H9 (cell line): ENCODE measurements at regions not wholly inside any gene's neighbourhood (a gene's known extent, or its start where the extent isn't known, plus 50 kb on each side); places are given as distances from the start of the nearest gene placed in this dataset.

Experiments used
- DNase-seq: peaks from one replicate; pipeline ENCODE4 v3.0.0-alpha.2; 2017
- H2AFZ ChIP-seq: one replicate; pipeline ENCODE4 v1.6.1; 2013; ENCODE audit warnings: mild to moderate bottlenecking, low read length, control low read depth, moderate library complexity
- H2AK5ac ChIP-seq: 2 replicates; pipeline ENCODE4 v1.6.1; 2013; ENCODE audit warnings: low read length, control low read depth, mixed read lengths; ENCODE audit not compliant: insufficient read length
- H2BK120ac ChIP-seq: one replicate; pipeline ENCODE4 v1.6.1; 2013; ENCODE audit warnings: low read depth, mild to moderate bottlenecking, low read length, control low read depth, inconsistent platforms; ENCODE audit not compliant: poor library complexity, severe bottlenecking
- H2BK12ac ChIP-seq: 2 replicates; pipeline ENCODE4 v1.6.1; 2013; ENCODE audit warnings: low read length, control low read depth, mixed read lengths, low read depth; ENCODE audit not compliant: insufficient read length
- H2BK15ac ChIP-seq: 2 replicates; pipeline ENCODE4 v1.6.1; 2013; ENCODE audit warnings: low read depth, low read length, control low read depth
- H2BK20ac ChIP-seq: one replicate; pipeline ENCODE4 v1.6.1; 2013; ENCODE audit warnings: low read depth, mild to moderate bottlenecking, low read length, control low read depth, inconsistent platforms; ENCODE audit not compliant: poor library complexity, severe bottlenecking
- H2BK5ac ChIP-seq: 2 replicates; pipeline ENCODE4 v1.6.1; 2013; ENCODE audit warnings: low read length, control low read depth, mixed read lengths; ENCODE audit not compliant: insufficient read length
- H3K14ac ChIP-seq: 2 replicates; pipeline ENCODE4 v1.6.1; 2013; ENCODE audit warnings: low read length, control low read depth; ENCODE audit not compliant: insufficient read depth
- H3K18ac ChIP-seq: 2 replicates; pipeline ENCODE4 v1.6.1; 2013; ENCODE audit warnings: low read depth, mild to moderate bottlenecking, mixed read lengths, low read length, control low read depth; ENCODE audit not compliant: insufficient read length
- H3K23ac ChIP-seq: 2 replicates; pipeline ENCODE4 v1.6.1; 2013; ENCODE audit warnings: low read length, control low read depth, mixed read lengths, low read depth; ENCODE audit not compliant: insufficient read length
- H3K23me2 ChIP-seq: 2 replicates; pipeline ENCODE4 v1.6.1; 2013; ENCODE audit warnings: low read depth, mild to moderate bottlenecking, mixed read lengths, low read length, control low read depth; ENCODE audit not compliant: insufficient read length, poor library complexity, severe bottlenecking
- H3K27ac ChIP-seq: 2 replicates; pipeline ENCODE4 v1.5.1; 2013; ENCODE audit warnings: low read length, control low read depth, mixed read lengths, low read depth; ENCODE audit not compliant: insufficient read length
- H3K27me3 ChIP-seq: 2 replicates; pipeline ENCODE4 v1.6.1; 2013; ENCODE audit warnings: low read length, control low read depth, inconsistent platforms; ENCODE audit not compliant: insufficient read depth
- H3K4ac ChIP-seq: 2 replicates; pipeline ENCODE4 v1.6.1; 2013; ENCODE audit warnings: low read depth, mild to moderate bottlenecking, control low read depth, inconsistent platforms, low read length, moderate library complexity
- H3K4me1 ChIP-seq: 2 replicates; pipeline ENCODE4 v1.6.1; 2013; ENCODE audit warnings: low read length, control low read depth, inconsistent platforms; ENCODE audit not compliant: insufficient read depth
- H3K4me2 ChIP-seq: 2 replicates; pipeline ENCODE4 v1.6.1; 2013; ENCODE audit warnings: low read length, control low read depth, mixed read lengths; ENCODE audit not compliant: insufficient read length, insufficient read depth
- H3K56ac ChIP-seq: 2 replicates; pipeline ENCODE4 v1.6.1; 2013; ENCODE audit warnings: low read depth, mild to moderate bottlenecking, mixed read lengths, low read length, control low read depth; ENCODE audit not compliant: insufficient read length
- H3K79me1 ChIP-seq: 2 replicates; pipeline ENCODE4 v1.6.1; 2013; ENCODE audit warnings: low read depth, mild to moderate bottlenecking, moderate library complexity, low read length, control low read depth, inconsistent platforms; ENCODE audit not compliant: insufficient read depth, poor library complexity, severe bottlenecking
- H3K79me2 ChIP-seq: 2 replicates; pipeline ENCODE4 v1.6.1; 2013; ENCODE audit warnings: low read length, control low read depth, inconsistent platforms; ENCODE audit not compliant: insufficient read depth
- H3K9ac ChIP-seq: 2 replicates; pipeline ENCODE4 v1.6.1; 2013; ENCODE audit warnings: low read length, control low read depth, mixed read lengths; ENCODE audit not compliant: insufficient read length; ENCODE audit errors: extremely low read depth
- H3K9me3 ChIP-seq: one replicate; pipeline ENCODE4 v1.6.1; 2013; ENCODE audit warnings: low read depth, low read length, inconsistent platforms; ENCODE audit not compliant: control insufficient read depth
- H3T11ph ChIP-seq: one replicate; pipeline ENCODE4 v1.6.1; 2013; ENCODE audit warnings: mild to moderate bottlenecking, low read length, control low read depth, inconsistent platforms
- H4K20me1 ChIP-seq: one replicate; pipeline ENCODE4 v1.6.1; 2013; ENCODE audit not compliant: control insufficient read depth, insufficient read length, insufficient read depth
- H4K5ac ChIP-seq: 2 replicates; pipeline ENCODE4 v1.6.1; 2013; ENCODE audit warnings: low read depth, mild to moderate bottlenecking, mixed read lengths, low read length, control low read depth; ENCODE audit not compliant: insufficient read length
- H4K8ac ChIP-seq: replicated peaks from 2 replicates; pipeline ENCODE4 v1.6.1; 2013; ENCODE audit warnings: low read length, control low read depth, mixed read lengths, low read depth; ENCODE audit not compliant: insufficient read length
- H4K91ac ChIP-seq: 2 replicates; pipeline ENCODE4 v1.6.1; 2013; ENCODE audit warnings: low read depth, mild to moderate bottlenecking, moderate library complexity, mixed read lengths, low read length, control low read depth; ENCODE audit not compliant: insufficient read length
- H3K27ac Mint-ChIP-seq, 3 experiments: 2 replicates in 2 of 3; 3 replicates in 1 of 3; pipeline ENCODE4 v1.8.0; 2020 to 2021; ENCODE audit warnings: mixed read lengths in 3 of 3, mild to moderate bottlenecking in 1 of 3, moderate library complexity in 1 of 3
- H3K27me3 Mint-ChIP-seq: 2 replicates; pipeline ENCODE4 v1.8.0; 2021; ENCODE audit warnings: low read depth, mild to moderate bottlenecking, moderate library complexity, mixed read lengths
- H3K36me3 Mint-ChIP-seq, 3 experiments: 2 replicates in 2 of 3; 3 replicates in 1 of 3; pipeline ENCODE4 v1.8.0; 2020 to 2021; ENCODE audit warnings: low read depth in 3 of 3, mixed read lengths in 3 of 3; ENCODE audit not compliant: insufficient read depth in 1 of 3
- H3K4me1 Mint-ChIP-seq, 2 experiments: 2 replicates each; pipeline ENCODE4 v1.8.0; 2020; ENCODE audit warnings: mixed read lengths in 2 of 2
- H3K4me3 Mint-ChIP-seq, 2 experiments: 2 replicates in 1 of 2; 3 replicates in 1 of 2; pipeline ENCODE4 v1.8.0; 2020 to 2021; ENCODE audit warnings: mild to moderate bottlenecking in 2 of 2, mixed read lengths in 2 of 2, moderate library complexity in 1 of 2
- H3K9me3 Mint-ChIP-seq, 2 experiments: 2 replicates in 1 of 2; 3 replicates in 1 of 2; pipeline ENCODE4 v1.8.0; 2020; ENCODE audit warnings: mild to moderate bottlenecking in 2 of 2, mixed read lengths in 2 of 2, moderate library complexity in 1 of 2
- CTCF ChIP-seq: fragments of 200-600 bp; sonication (generic); conservative IDR thresholded peaks from 3 replicates; pipeline ENCODE4 v1.8.0; 2021; ENCODE audit warnings: antibody characterized with exemption, mild to moderate bottlenecking
- whole genome bisulfite sequencing: extraction: QIAGEN DNeasy Blood & Tissue Kit; methylation state at CpG from one replicate; pipeline ENCODE4 v1.1.7; 2013; ENCODE audit warnings: missing lambda C conversion rate, low lambda C conversion rate, mixed read lengths; ENCODE audit not compliant: insufficient read length; ENCODE audit errors: extremely low coverage; 5-methylcytosine and 5-hydroxymethylcytosine counted together

- Histone ChIP-seq H2BK120ac (no peak overlapping the region), H2BK5ac (no peak overlapping the region), H3K27me3 (no peaks in the 10 kb centered on the region), H2AFZ (no peak overlapping the region), H3K14ac (no peak overlapping the region), H4K91ac (no peak overlapping the region), H3T11ph (no peak overlapping the region), H2BK15ac (no peak overlapping the region), H4K5ac (no peak overlapping the region), H3K79me1 (no peaks in the 10 kb centered on the region), H3K4me2 (no peak overlapping the region), H3K56ac (no peak overlapping the region), H2BK20ac (no peak overlapping the region), H3K23me2 (no peaks in the 10 kb centered on the region), H3K4me1 (no peaks in the 10 kb centered on the region), H3K23ac (no peak overlapping the region), H2AK5ac (no peak overlapping the region), H3K4ac (no peak overlapping the region), H3K9ac (no peak overlapping the region), H3K18ac (no peak overlapping the region), H3K79me2 (no peaks in the 10 kb centered on the region), H2BK12ac (no peak overlapping the region), H4K8ac (no peak overlapping the region), H3K27ac (no peak overlapping the region), H4K20me1 (no peaks in the 10 kb centered on the region), H3K9me3 (no peaks in the 10 kb centered on the region)
- no peaks in the 10 kb centered on the region; a peak in 1 of 7 replicates for H3K36me3 Mint-ChIP-seq
- TF ChIP-seq CTCF: no peak
- no peaks in the 10 kb centered on the region for H3K4me1 Mint-ChIP-seq
- DNase-seq: no peak
- peaks cover 0 to 5% of the 10 kb centered on the region in 2 experiments; a peak in 4 of 5 replicates for H3K9me3 Mint-ChIP-seq
- whole genome bisulfite sequencing: no CpG with 5 or more reads among the region's 1 CpG
- no peak overlapping the region for H3K4me3 Mint-ChIP-seq
- H3K27me3 Mint-ChIP-seq: no peaks in the 10 kb centered on the region; the same call in none of the 2 replicates
- no peak overlapping the region for H3K27ac Mint-ChIP-seq
Measured at GRCh38 chr3:59300733-59301132, 250.9 kb upstream of the CFAP20DC start.
